Vagina (tissue), 2 donors: ENCODE measurements at regions not wholly inside any gene's neighbourhood (a gene's known extent, or its start where the extent isn't known, plus 50 kb on each side); places are given as distances from the start of the nearest gene placed in this dataset.

Experiments
- CTCF ChIP-seq, 3 experiments: fragments of 450-650 bp in 2 of 3; fragments of 200-600 bp in 1 of 3; sonication (generic) in 1 of 3; IDR thresholded peaks; one replicate each; pipeline ENCODE4 v1.5.1; 2017 to 2019; ENCODE audit warnings: antibody characterized with exemption in 3 of 3, mild to moderate bottlenecking in 2 of 3, moderate library complexity in 2 of 3
- POLR2A ChIP-seq, 2 donors: fragments of 450-650 bp; IDR thresholded peaks; one replicate each; pipeline ENCODE4 v1.6.1; 2017; ENCODE audit warnings: antibody characterized with exemption in 2 of 2, mild to moderate bottlenecking in 2 of 2, moderate library complexity in 2 of 2
- POLR2AphosphoS5 ChIP-seq, 2 donors: sonication (generic); formaldehyde crosslinking; IDR thresholded peaks; one replicate each; pipeline ENCODE4 v1.9.0; 2017; ENCODE audit warnings: antibody characterized with exemption in 2 of 2, mild to moderate bottlenecking in 2 of 2, low read depth in 1 of 2; ENCODE audit not compliant: insufficient read depth in 1 of 2

DNA sequence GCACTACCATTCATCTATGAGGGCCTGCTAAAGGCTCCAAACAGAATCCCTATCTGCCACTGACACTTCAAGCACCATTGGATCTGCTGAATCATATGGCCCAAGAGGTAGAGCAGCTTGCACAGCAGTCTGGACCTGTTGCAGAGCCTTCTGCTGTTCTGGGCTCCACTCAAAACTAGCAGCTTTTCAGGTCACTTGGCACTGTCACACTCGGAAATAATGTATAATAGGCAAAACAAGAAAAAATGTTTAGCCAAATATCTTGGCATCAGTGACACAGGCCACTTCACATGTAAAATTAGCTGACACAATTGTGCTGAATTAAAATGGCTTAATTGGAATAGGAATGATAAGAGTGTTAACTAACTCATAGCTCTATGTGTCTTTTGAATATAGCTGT, 1182.9 kb upstream of the LRRTM3 start:
- TF ChIP-seq CTCF (IDR thresholded peaks at IDR 0.05) (no peak), POLR2A (IDR thresholded peaks at IDR 0.05) (no peak), POLR2AphosphoS5 (IDR thresholded peaks at IDR 0.05; ENCODE audit: insufficient read depth in 1 of 2, low read depth in 1 of 2) (no peak)
